ENCODE measurements at regions not wholly inside any gene's neighbourhood (a gene's known extent, or its start where the extent isn't known, plus 50 kb on each side); places are given as distances from the start of the nearest gene placed in this dataset.
"Not testable (repeated sequence)": the region's sequence is repeated elsewhere in the genome, so short reads cannot be mapped to it uniquely, and the experiment has no call there.

- no peak for DNase-seq
These were observed 246.9 kb downstream of the LNPK start for GRCh38 chr2:175755169-175755568.

- no peak for DNase-seq
These were observed 251.9 kb downstream of the LNPK start for GRCh38 chr2:175750195-175750594.

- DNase-seq = no peak
These were observed 256.2 kb downstream of the LNPK start for GRCh38 chr2:175745911-175746310.

GRCh38 chr2:175744000-175744399 is 258.1 kb downstream of the LNPK start:
- no peak for DNase-seq

- no peak for DNase-seq
These were observed 259.1 kb downstream of the LNPK start for GRCh38 chr2:175743011-175743410.

- no peak for DNase-seq
These were observed 259.7 kb downstream of the LNPK start for GRCh38 chr2:175742367-175742766.

GRCh38 chr2:175741164-175741563 is 260.9 kb downstream of the LNPK start:
- no peak for DNase-seq

GRCh38 chr2:175737722-175738361 is 264.2 kb downstream of the LNPK start:
- peak; percentile 51 for DNase-seq

GRCh38 chr2:175734686-175735085 is 267.4 kb downstream of the LNPK start:
- no peak for DNase-seq

- no peak for DNase-seq
These were observed 269.5 kb downstream of the LNPK start for GRCh38 chr2:175732531-175732930.

GRCh38 chr2:175730050-175730449 is 272.0 kb downstream of the LNPK start:
- no peak for DNase-seq

- DNase-seq = no peak
These were observed 272.9 kb downstream of the LNPK start for GRCh38 chr2:175729049-175729706.

GRCh38 chr2:175728032-175728431 is 274.0 kb downstream of the LNPK start:
- DNase-seq = no peak

GRCh38 chr2:175726223-175726622 is 275.8 kb downstream of the LNPK start:
- DNase-seq = no peak

- no peak for DNase-seq
These were observed 292.8 kb downstream of the LNPK start for GRCh38 chr2:175709248-175709647.

- no peak for DNase-seq
These were observed 294.7 kb downstream of the LNPK start for GRCh38 chr2:175707322-175707721.

GRCh38 chr2:175704568-175704967 is 297.5 kb downstream of the LNPK start:
- DNase-seq = not testable (repeated sequence)

GRCh38 chr2:175698061-175698460 is 304.0 kb downstream of the LNPK start:
- no peak for DNase-seq

- DNase-seq = peak; percentile 32
These were observed 311.8 kb downstream of the LNPK start for GRCh38 chr2:175690113-175690837.

- DNase-seq = no peak
These were observed 313.8 kb downstream of the LNPK start for GRCh38 chr2:175688243-175688642.

- no peak for DNase-seq
These were observed 314.6 kb downstream of the LNPK start for GRCh38 chr2:175687465-175687864.

- DNase-seq = no peak
These were observed 316.1 kb downstream of the LNPK start for GRCh38 chr2:175686002-175686401.

- no peak for DNase-seq
These were observed 317.6 kb downstream of the LNPK start for GRCh38 chr2:175684466-175684865.

- no peak for DNase-seq
These were observed 322.3 kb downstream of the LNPK start for GRCh38 chr2:175679728-175680127.

All from NCI-H446 treated with DMSO at 0.1 percent for 48 hours (cell line).